HS-5 (cell line): ENCODE measurements at regions not wholly inside any gene's neighbourhood (a gene's known extent, or its start where the extent isn't known, plus 50 kb on each side); places are given as distances from the start of the nearest gene placed in this dataset.
"Not testable (repeated sequence)": the region's sequence is repeated elsewhere in the genome, so short reads cannot be mapped to it uniquely, and the experiment has no call there.

ENCODE experiments used
- DNase-seq: peaks from one replicate; pipeline ENCODE4 v3.0.0-alpha.2; 2012; ENCODE audit warnings: low read depth

DNA sequence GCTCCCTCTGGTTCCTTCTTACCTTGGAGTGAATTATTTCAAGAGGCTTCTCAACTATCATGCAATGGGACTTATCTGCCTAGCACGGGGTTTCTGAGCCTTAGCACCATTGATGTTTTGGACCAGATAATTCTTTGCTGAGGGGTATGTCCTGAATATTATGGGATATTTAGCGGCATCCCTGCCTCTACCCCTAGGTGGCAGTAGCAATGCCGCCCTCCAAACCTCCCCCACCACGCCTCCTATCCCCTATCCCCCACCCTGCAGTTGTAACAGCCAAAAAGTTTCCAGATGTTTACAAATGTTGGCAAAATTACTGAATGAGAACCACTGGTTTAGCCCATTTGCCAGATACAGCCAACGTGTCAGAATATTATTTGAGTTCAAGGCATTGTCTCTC, 125.5 kb downstream of the POSTN start:
- no peak for DNase-seq

GRCh38 chr13:37472266-37472665, 126.3 kb downstream of the POSTN start:
- not testable (repeated sequence) for DNase-seq

DNA sequence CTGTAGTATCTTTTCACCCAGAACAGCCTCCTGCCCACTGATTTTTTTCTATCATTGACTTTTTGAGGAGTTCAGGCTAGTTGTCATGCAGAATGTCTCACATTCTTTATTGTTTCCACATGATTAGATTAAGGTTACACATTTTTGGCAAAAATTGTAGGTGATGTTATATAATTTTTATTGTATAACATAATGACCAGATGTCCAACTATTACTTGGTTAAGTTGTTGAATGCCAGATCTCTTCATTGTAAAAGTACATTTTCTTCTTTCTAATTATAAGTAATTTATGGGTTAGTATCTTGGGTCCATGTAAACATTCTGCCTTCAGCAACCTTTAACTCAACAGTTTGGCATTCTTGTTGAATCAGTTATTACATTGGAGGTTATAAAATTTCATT, 138.4 kb downstream of the POSTN start:
- DNase-seq = no peak

DNA sequence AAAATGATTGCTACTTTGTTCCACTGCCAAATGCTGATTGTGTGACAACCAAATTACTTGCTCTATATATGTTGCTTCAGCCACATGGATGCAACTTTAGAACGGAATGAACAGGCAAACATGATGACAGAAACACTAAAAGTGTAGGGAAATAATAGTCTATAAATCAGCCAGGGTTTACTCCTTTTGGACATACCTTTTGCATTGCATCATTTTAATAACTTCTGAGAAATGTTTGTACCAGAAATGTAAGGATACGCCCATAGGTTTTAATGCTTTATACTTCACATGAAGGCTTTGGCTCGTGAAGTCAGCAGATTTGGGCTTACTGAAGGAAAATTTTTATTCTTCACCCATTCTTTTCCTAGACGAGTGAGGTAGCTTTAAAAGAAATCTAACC, 141.0 kb downstream of the POSTN start:
- no peak for DNase-seq

DNA sequence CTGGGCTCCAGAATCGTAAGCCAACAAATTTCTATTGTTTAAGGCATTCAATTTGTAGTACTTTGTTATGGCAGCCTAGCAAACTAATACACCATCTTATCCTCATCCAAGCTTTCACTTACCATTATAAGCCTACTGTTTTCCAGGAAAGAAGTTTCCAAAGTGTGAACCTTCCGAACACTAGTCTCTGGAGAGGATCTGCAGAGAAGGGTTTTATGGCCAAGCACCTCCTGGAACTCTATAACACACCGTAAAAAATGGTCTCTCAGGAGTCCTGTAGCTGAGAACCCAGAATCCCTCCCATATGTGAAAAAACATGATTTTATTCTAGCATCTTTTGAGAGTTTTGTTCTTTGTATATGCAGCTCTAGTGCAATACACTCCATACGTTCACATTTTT, 142.1 kb downstream of the POSTN start:
- DNase-seq = no peak

- DNase-seq = no peak
Measured at GRCh38 chr13:37456041-37456440, 142.5 kb downstream of the POSTN start.

DNA sequence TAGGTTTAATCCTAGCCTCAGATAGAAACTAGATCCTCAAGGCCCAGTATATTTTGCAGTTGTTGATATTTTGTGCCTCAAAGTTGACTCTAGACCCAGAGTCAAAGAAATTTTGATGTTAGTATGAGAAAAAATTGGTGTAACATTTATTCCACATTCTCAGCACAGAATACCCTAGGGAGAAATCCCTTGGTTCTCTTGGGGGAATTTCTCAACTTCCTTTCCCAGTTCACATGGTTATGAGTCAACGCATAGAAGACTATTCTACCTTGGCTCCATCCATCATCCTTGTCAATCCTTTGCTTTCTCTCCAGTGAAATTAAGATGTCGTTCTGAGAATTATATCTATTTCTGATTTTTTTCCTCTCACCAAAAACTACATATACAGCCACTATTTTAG, 145.3 kb downstream of the POSTN start:
- no peak for DNase-seq

GRCh38 chr13:37450276-37450675, 148.3 kb downstream of the POSTN start:
- DNase-seq = no peak

- no peak for DNase-seq
Measured at GRCh38 chr13:37448153-37448552, 150.4 kb downstream of the POSTN start.

- peak; percentile 39 for DNase-seq
Measured at GRCh38 chr13:37446503-37446902, 152.1 kb downstream of the POSTN start.

DNA sequence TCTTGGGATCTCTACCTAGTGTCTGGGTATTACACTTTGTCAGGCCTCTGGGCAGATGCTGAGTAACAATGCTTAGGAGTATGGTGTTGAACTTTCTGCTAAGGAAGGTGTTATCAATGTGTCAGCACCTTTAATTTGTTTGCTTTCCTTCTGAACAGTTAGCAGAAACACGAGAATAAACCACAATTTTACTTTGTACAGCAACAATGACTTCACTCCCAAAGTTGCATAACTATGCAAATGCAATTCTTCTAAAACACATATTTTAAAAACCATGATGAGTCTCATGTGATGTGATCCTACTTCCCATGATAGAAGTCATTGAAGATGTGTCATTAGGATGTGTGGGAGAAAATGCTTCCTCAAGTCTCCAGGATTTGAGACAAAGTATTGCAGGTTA, 155.0 kb downstream of the POSTN start:
- DNase-seq = peak; percentile 49

GRCh38 chr13:37442996-37443395, 155.6 kb downstream of the POSTN start:
- no peak for DNase-seq

- no peak for DNase-seq
Measured at GRCh38 chr13:37435881-37436280, 162.7 kb downstream of the POSTN start.

DNA sequence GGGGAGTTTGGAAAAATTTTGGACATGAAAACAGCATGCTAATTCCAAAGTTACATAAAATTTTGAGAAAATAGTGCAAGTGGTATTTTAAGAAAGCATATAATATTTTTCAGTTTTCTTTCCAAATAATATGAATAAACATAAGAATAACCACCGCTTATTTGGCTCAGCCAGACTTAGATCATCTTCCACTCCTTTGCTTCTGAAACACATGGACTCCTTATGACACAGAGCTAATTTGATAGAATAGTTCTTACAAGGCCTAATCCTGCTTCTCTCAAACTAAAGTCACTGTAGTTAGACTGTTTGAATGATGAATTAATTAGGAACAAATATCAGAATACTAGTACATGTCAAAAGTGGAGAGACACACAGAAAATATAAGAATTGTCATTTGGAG, 165.5 kb downstream of the POSTN start:
- no peak for DNase-seq

DNA sequence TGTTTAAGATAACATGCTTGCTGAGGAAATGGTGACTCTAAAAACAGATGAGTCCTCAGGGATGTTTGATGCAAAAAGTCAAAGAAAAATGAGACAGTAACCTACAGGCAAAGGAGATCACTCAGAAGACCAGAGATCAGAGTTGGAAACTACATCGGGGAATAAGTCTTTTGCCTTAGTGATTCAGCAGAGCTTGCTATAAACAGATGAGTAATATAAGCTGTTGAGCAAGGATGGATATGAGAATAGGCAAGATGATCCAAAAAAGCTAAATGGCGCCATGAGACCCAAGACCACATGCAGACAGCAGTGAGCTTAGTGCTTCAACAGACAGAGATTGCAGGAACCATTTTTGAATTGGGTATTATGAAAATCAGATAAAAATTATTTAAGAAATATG, 168.6 kb downstream of the POSTN start:
- DNase-seq = no peak

- DNase-seq = no peak
Measured at GRCh38 chr13:37427843-37428494, 170.6 kb downstream of the POSTN start.

DNA sequence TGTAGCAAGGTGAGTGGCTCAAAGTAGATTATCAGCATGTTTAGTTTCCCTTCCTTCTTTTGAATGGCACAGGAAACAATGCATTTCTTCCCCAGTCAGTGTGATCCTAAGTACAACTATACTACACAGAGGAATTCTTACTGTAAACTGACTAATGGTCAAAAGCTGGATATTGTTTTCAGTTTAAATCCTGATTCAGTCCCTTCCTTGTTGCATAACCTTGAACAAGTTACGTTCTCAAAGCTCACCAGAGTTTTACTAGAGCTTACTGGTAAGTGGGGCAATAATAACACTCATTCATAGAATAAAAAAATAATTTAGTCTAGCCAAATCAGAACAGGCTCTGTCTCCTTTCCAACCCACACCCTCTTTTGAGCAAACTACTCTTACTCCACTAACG, 180.1 kb downstream of the POSTN start:
- DNase-seq = no peak

GRCh38 chr13:37417060-37417441, 181.5 kb downstream of the POSTN start:
- no peak for DNase-seq

DNA sequence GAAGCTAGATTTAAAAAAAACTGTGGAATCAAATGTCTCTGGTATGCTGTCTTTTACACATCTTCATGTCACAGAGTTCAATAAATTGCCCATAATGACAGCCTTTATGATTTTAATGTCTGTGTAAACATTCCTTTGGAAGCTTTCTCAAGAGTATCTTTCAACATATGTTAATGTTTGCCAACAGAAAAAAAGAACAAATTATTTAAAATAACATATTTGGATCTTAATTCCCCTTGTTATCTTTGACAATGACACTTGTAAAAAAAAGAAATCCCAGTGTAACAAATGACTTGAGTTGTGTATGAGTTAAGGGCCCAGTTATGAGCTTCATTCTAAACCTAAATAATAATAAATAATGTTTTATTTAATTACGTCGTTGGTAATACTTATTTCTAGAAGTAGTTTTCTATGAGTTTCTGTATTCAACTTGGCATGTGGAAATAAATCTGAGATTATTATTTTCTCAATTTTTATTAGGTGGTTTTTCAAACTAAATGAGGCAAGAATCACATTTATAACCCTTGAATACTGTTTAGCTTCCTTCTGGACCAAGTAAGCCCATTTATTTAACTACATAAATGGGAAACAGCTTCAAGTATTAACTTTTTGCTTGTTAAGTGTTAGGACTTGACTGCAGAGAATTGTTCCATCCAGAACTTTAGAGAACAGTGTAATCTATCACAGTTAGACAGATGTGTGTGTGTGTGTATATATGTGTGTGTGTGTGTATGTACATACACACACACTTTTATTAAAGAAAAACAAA, 182.1 kb downstream of the POSTN start:
- DNase-seq = no peak

DNA sequence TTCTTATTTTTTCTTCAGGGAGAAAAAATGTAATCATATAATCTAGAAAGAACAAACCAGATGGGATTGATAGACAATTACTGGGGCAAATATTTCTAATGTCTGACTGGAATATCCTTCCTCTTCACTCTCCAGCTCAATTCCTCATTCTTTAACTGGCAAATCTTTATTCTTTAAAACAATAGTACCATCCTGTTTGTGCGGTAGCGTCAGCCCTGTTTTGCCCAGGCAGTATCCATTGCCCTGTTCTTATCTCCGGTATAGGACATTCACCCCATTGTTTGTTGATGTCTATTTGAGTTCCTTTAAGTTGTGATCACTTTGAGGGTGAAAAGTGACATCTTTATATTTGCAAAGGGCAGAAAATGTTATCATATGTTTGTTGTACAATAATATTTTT, 185.4 kb downstream of the POSTN start:
- DNase-seq = no peak

DNA sequence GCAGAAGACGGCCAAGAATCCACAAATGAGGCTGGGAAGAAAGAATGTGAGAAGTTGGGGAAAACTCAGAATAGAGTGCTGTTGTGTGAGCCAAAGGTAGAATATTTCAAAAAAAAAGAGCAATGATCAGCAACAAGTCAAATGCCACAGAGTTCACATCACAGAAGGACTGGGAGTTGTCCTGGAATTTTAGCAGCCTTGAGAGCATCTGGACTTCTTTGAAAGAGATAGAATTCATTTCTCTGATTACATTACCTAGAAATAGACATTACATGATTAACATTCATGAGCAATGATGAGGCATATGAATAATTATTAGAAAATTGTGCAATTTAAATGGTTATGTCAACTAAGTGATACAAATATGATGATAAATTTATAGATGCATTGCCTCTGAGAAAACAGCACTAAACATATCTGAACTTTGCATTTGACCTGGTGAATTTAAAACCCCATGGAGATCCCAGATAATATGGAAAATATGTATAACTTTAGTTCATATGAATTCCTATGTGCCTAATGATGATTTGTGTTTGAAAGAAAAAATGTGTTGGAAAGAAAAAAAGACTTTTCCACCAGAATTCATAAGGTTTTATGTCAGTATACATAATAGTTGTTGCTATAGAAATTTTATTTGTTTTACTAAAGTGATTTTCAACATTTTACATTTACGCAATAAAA, 186.2 kb downstream of the POSTN start:
- no peak for DNase-seq

GRCh38 chr13:37410316-37410715, 188.3 kb downstream of the POSTN start:
- no peak for DNase-seq

GRCh38 chr13:37409756-37410155, 188.8 kb downstream of the POSTN start:
- no peak for DNase-seq
